HFF-Myc (cell line): ENCODE measurements at regions not wholly inside any gene's neighbourhood (a gene's known extent, or its start where the extent isn't known, plus 50 kb on each side); places are given as distances from the start of the nearest gene placed in this dataset.
A peak's percentile ranks its signal among the peaks of the same experiment; 100 is the strongest.
"Not testable (repeated sequence)": the region's sequence is repeated elsewhere in the genome, so short reads cannot be mapped to it uniquely, and the experiment has no call there.

Source experiments
- DNase-seq: peaks from one replicate; pipeline ENCODE4 v3.0.0-alpha.2; 2011; ENCODE audit warnings: low read depth; ENCODE audit errors: extremely low read depth
- H3K4me3 ChIP-seq: replicated peaks from 2 replicates; pipeline ENCODE4 v1.5.1; 2011; ENCODE audit warnings: low read depth, mild to moderate bottlenecking, control low read depth, low read length
- TF ChIP-seq, protein P1 (sequence below): IDR thresholded peaks from 2 replicates; pipeline ENCODE4 v1.5.1; 2012; ENCODE audit warnings: mild to moderate bottlenecking, low read depth, low read length, control low read depth; ENCODE audit errors: missing control alignments

DNA sequence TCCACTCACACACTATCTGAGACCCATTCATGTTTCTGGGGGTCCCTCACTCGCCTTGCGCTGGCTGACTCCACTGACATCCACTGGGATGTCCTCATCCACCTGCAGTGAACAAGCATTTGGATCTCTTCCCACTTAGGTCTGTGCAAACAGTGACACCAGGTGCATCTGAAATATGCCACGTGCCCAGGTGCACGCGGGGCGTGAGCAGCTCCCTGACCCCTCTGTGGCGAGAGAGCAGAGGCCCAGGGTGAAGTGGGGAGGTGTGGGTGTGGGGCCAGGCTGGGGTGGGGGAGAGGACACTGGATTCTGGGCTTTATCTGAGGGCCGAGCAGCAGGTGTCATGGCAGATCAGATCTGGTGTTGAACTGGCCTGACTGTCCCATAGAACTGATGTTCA lies 85.4 kb upstream of the LPCAT1 start:
- not testable (repeated sequence) for H3K4me3 ChIP-seq, DNase-seq

DNA sequence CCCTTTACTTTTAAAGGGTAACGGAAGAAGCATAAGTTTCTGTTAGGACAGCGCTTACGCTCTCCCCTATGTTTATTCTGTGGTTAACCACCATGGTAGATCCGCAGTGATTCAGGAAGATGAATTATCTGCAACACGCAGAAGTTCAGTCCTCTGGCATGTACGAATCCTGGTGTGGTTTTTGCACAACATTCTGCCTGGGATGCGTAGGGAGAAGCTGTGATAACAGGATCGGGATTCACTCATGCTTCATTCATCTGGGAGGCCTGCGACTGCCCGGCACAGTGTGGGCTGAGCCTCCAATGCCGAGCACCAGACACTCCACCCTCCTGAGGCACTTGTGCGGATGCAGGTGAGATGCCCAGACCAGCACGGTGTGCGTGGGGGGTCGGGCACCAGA lies 84.6 kb upstream of the LPCAT1 start:
- not testable (repeated sequence) for DNase-seq, H3K4me3 ChIP-seq

DNA sequence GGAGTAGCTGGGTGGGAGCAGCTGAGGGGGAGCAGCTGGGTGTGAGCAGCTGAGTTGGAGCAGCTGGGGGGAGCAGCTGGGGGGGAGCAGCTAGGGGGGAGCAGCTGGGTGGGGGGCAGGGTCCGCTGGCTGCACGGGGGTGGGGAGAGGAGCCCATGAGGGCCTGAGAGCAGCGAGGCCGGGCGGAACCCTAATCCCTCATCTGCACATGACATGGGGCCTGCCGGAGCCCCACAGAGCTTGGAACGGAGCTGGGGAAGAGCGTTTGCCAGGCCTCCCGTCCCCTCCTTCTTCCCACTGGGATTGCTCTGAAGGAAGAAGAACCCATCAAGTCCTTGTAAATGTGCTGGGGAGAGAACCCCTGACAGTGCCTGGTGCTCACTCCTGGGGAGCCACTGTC lies 83.2 kb upstream of the LPCAT1 start:
- not testable (repeated sequence) for H3K4me3 ChIP-seq, DNase-seq

DNA sequence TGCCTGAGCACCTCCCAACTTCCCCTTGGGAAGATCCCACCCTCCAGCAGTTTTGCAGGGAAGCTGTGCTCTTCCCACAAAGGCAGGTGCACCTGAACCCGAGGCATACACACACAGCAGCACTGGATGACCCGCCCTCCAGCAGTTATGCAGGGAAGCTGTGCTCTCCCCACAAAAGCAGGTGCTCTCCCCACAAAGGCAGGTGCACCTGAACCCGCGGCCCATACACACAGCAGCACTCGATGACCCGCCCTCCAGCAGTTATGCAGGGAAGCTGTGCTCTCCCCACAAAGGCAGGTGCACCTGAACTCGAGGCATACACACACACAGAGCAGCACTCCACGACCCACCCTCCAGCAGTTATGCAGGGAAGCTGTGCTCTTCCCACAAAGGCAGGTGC lies 80.2 kb upstream of the LPCAT1 start:
- H3K4me3 ChIP-seq, DNase-seq: not testable (repeated sequence)

DNA sequence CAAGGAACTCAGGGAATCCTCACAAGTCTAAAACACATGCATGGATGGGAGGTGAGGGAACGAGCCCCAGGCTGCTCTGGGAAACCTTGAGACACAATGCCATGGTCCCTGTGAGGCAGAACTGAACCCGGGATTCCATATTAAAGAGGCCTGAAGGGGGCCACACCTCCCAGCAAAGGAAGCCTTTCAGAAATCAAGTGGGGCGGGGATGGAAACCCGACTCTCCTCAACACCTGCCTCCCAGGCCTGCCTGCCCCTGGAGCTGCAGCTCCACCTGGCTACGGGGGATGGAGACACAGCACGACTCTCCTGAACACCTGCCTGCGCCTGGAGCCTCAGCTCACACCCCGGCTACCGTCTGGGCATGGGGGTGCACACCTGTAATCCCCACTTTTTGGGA lies 77.8 kb upstream of the LPCAT1 start:
- TF ChIP-seq, protein P1, sequence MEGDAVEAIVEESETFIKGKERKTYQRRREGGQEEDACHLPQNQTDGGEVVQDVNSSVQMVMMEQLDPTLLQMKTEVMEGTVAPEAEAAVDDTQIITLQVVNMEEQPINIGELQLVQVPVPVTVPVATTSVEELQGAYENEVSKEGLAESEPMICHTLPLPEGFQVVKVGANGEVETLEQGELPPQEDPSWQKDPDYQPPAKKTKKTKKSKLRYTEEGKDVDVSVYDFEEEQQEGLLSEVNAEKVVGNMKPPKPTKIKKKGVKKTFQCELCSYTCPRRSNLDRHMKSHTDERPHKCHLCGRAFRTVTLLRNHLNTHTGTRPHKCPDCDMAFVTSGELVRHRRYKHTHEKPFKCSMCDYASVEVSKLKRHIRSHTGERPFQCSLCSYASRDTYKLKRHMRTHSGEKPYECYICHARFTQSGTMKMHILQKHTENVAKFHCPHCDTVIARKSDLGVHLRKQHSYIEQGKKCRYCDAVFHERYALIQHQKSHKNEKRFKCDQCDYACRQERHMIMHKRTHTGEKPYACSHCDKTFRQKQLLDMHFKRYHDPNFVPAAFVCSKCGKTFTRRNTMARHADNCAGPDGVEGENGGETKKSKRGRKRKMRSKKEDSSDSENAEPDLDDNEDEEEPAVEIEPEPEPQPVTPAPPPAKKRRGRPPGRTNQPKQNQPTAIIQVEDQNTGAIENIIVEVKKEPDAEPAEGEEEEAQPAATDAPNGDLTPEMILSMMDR: peak; percentile 9
- not testable (repeated sequence) for H3K4me3 ChIP-seq, DNase-seq

DNA sequence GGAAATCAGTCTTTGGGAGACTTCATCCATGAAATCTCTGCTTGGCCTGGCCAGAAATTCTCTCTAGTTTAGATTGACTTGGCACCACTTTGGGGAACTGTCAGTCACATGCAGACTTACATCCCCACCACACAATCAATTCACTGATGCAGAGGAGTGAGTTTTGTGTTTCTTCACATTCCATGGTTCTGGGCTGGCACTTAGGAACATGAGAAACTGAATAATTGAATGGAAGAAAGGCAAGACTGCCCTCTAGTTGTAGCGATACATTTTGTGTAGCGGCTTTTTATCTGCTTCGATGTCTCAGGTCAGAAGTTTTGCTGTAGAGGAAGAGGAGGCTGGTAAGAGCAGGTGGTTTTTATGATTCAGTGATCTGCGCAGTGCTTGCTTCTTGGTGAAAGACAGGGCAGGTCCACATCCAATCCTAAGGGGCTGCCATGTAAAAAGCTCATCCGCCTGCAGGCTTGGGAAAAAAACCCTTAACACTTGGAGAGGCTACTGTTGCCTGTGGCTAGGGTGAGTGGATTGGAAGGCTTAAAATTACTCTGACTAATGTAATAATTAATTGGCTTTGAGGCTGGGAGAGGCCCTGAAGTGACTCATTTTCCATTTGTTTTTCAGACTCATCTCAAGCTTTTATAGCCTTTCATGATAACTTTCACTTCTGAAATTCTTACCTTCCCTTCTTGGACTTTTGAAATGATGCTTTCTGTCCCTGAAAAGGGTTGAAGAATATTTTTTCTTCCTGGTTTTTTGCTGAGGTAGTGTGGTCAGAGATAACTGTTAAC lies 75.4 kb upstream of the LPCAT1 start:
- not testable (repeated sequence) for H3K4me3 ChIP-seq, DNase-seq

DNA sequence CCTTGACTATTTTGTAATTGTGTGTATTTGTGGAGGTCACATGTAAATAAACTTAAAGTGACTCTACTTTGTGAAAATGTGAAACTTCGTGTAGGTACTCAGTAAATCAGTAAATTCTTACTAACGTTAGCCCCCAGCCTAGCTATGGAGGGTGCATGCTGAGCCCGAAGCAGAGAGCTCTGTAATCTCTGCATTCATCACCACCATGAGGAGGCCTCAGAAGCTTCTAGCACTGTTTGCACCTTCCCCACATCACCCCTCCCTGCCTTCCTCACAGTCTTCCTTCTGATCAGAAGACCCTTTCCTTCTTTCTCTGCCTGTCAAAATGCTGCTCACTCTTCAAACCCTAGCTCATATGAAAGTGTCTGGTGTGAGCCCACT lies 73.3 kb upstream of the LPCAT1 start:
- not testable (repeated sequence) for DNase-seq
- H3K4me3 ChIP-seq: peak overlapping the region; percentile 28; the same call in 1 of the 2 replicates

DNA sequence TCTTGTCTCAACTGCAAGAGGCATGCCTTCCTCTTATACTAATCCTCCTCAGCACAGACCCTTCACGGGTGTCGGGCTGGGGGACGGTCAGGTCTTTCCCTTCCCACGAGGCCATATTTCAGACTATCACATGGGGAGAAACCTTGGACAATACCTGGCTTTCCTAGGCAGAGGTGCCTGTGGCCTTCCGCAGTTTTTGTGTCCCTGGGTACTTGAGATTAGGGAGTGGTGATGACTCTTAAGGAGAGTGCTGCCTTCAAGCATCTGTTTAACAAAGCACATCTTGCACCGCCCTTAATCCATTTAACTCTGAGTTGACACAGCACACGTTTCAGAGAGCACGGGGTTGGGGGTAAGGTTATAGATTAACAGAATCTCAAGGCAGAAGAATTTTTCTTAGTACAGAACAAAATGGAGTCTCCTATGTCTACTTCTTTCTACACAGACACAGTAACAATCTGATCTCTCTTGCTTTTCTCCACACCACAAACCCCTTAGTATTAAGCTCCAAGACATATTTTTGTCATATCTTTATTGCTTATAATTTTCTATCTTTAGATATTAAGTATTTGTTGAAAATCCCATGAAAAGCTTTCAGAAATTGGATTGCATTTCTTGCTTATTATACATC lies 72.8 kb upstream of the LPCAT1 start:
- peak overlapping the region; percentile 28; the same call in 1 of the 2 replicates for H3K4me3 ChIP-seq
- not testable (repeated sequence) for DNase-seq

DNA sequence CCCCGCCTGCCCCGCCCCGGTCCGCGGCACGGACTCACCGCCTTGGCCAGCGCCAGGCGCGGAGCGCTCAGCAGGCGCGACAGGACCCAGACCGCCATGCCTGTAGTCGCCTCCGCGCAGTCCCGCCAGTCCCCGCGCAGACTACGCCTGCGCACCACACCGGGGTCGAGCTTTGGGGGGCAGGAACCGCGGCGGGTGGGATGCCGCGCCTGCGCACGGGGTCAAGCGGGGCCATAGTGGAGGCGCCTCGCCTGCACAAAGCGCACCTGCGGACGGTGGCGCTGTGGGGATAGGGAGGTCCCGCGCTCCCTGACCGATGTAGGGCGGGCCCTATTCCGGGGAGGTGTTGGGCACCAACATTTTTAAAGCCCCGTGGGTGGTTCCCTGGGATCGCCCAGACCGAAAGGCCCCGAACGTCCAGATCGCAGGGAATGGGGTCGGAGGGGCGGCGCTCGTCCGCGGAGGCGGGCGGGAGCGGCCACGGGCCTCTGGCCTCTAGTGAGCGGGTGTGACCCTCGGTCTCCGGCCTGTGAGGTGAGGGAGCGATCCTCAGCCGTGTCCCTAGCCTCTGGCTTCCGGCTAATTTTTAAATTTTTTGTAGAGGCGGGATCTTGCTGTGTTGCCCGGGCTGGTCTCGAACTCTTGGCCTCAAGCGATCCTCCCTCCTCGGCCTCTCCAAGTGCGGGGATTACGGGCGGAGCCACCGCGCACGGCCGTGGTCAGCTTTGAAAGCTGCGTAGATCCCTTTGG lies 70.8 kb upstream of the LPCAT1 start:
- TF ChIP-seq, protein P1: peak; percentile 16
- DNase-seq: peak; percentile 20
- peak overlapping the region; percentile 53 for H3K4me3 ChIP-seq

DNA sequence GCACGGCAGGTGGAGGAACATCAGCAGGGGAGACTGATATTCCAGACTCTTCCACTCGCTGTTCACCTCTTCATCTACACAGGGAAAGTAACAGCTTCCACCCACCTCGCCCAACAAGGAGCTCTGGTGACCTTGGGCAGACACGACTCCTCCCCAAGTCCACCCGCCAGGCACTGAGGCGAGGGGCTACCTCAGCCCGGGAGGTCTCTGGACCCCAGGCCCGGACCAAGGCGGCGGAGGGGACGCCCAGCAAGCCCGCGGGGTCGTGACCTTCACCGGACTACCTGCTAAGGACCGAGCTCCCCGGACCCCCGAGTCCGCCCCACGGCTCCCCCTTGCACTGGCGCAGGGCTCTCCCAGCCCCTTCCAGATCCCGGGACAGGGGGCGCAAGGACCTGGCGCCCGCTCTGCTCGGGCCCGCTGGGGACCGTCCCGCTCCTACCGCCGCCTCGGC lies 70.2 kb upstream of the LPCAT1 start:
- DNase-seq: no peak
- peak overlapping the region; percentile 53 for H3K4me3 ChIP-seq
- TF ChIP-seq, protein P1: no peak

DNA sequence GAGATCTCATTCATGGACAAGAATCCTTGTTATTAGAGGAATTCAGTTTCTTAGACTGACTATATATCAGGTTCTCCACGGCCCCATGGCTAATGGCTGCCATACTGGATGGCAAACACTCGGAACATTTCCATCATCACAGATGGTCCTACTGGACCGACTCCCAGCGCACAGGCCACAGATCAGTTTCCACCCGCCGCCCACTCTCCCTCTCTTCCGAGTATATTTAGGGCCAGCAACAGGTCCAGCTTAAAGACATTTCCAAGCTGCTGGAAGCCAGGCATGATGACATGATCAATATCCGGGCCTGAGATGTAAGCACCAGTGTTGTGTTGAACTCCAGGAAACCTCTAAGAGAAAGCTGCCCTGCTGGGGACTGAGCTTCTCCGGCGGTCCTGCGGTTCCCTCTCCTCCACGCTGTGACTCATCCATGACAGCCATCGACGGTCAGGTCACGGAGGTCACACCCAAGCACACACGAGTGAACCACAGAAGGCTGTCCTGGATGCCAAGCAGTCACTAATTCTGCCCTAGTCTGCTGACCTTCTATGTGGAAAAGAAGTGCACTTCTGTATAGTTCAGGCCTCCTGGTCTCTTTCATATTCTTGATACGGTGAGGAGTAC lies 64.4 kb upstream of the LPCAT1 start:
- H3K4me3 ChIP-seq, DNase-seq: not testable (repeated sequence)

DNA sequence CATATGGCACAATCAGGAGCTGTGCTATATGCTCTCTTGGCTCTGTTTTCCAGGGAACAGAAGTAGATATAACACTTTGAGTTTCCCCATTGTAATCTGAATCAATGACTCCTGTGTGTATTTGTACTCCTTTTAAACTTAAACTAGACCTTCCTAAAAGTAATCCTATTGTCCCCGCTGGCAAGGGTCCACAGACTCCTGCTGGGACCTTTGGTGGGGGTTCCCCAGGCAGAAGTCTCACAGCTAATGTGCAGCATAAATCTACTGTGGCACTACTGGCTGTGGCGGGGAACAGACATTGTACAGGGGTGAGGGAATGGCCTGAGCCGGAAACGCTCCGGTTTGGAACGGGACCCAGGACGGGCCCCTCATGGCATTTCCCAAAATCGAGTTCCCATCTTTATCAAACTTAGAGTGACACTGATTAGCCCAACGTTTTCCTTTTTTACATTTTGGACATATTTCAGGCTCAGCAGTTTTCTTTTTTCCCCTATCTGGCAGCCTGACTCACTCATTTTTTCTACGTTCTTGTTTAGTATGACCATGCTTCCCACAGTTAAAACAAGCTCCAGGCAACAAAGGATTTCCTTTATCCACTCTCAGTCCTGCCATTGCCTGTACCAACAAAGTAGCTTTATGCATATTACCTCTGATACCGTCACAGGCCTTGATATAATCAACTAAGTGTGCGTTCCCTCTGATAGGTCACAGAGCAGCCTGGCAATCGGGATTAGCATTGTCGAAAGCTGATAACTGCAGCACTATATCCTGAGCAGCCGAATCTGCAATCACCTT lies 59.5 kb upstream of the LPCAT1 start:
- not testable (repeated sequence) for DNase-seq, H3K4me3 ChIP-seq

DNA sequence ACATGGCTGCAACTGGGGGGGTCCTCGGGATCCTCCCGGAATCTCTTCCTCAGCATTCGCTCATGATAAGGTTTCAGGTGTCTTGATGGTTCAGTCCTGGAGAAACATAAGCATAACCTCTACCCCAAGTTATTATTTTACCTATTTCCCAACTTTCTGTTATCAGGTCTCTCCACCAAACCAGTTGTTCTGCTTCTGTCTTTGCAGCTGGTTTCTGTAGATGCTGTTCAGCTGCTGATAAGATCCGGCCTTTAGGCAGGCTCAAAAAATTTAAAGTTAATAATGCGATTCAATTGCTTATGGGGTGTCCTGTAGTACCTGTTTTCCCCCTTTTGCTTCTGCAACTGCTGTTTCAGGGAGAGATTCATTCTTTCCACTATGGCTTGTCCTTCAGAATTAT lies 55.6 kb upstream of the LPCAT1 start:
- not testable (repeated sequence) for DNase-seq, H3K4me3 ChIP-seq
